ENCODE measurements at regions not wholly inside any gene's neighbourhood (a gene's known extent, or its start where the extent isn't known, plus 50 kb on each side); places are given as distances from the start of the nearest gene placed in this dataset.

GRCh38 chr5:143494162-143494561, 90.7 kb upstream of the NR3C1 start:
- no peak overlapping the region for H3K4me3 ChIP-seq
- no peak overlapping the region for H3K27ac ChIP-seq
- intact Hi-C loops (cut with DNase I; ENCODE audit: low total_unique reads): no loop called here
- no peaks in the 10 kb centered on the region for H3K9me3 ChIP-seq
- no peak for DNase-seq
- TF ChIP-seq POLR2A (IDR thresholded peaks at IDR 0.05) (no peak), CTCF (IDR thresholded peaks at IDR 0.05) (no peak)
- no peaks in the 10 kb centered on the region for H3K27me3 ChIP-seq
- no peaks in the 10 kb centered on the region for H3K4me1 ChIP-seq
- no peaks in the 10 kb centered on the region for H3K36me3 ChIP-seq

- intact Hi-C loops (cut with DNase I; ENCODE audit: low total_unique reads): no loop called here
Observed at GRCh38 chr5:143492783-143493182, 89.3 kb upstream of the NR3C1 start.

GRCh38 chr5:143491646-143492045, 88.2 kb upstream of the NR3C1 start:
- H3K4me3 ChIP-seq: no peak overlapping the region
- no peak overlapping the region for H3K27ac ChIP-seq
- no peaks in the 10 kb centered on the region for H3K4me1 ChIP-seq
- H3K9me3 ChIP-seq: no peaks in the 10 kb centered on the region
- intact Hi-C loops (cut with DNase I; ENCODE audit: low total_unique reads): no loop called here
- DNase-seq: no peak
- TF ChIP-seq POLR2A (IDR thresholded peaks at IDR 0.05) (no peak), CTCF (IDR thresholded peaks at IDR 0.05) (no peak)
- H3K27me3 ChIP-seq: no peaks in the 10 kb centered on the region
- no peaks in the 10 kb centered on the region for H3K36me3 ChIP-seq

More at GRCh38 chr5:143492783-143493182, 89.3 kb upstream of the NR3C1 start:
- Histone ChIP-seq H3K36me3 (no peaks in the 10 kb centered on the region), H3K27me3 (no peaks in the 10 kb centered on the region), H3K9me3 (no peaks in the 10 kb centered on the region), H3K4me1 (no peaks in the 10 kb centered on the region), H3K27ac (no peak overlapping the region), H3K4me3 (no peak overlapping the region)
- no peak for DNase-seq
- TF ChIP-seq CTCF (IDR thresholded peaks at IDR 0.05): no peak
- no peak for TF ChIP-seq POLR2A (IDR thresholded peaks at IDR 0.05)

DNA sequence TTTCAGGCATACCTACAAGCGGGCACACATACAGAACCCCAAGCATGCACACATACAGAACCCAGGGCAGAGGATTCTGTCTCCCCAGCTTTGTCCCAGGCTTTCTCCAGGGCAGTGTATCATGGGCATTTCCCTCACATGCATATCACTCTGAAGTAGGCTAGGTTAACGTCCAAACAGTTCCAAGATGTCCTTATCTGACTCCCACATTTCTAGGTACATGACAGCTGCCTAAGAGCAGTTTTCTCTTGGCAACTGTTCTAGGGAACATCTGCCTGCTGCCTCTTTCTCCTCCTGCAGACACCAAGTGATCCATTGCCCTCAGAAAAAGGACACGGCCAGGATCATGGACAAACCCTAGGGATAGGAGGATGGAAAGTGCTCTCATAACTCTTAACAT, 84.9 kb upstream of the NR3C1 start:
- TF ChIP-seq CTCF (IDR thresholded peaks at IDR 0.05) (no peak), POLR2A (IDR thresholded peaks at IDR 0.05) (no peak)
- no peak overlapping the region for H3K4me3 ChIP-seq
- no peaks in the 10 kb centered on the region for H3K9me3 ChIP-seq
- no peak overlapping the region for H3K27ac ChIP-seq
- H3K27me3 ChIP-seq: no peaks in the 10 kb centered on the region
- H3K4me1 ChIP-seq: no peaks in the 10 kb centered on the region
- DNase-seq: no peak
- intact Hi-C loops (cut with DNase I; ENCODE audit: low total_unique reads): no loop called here
- no peaks in the 10 kb centered on the region for H3K36me3 ChIP-seq

DNA sequence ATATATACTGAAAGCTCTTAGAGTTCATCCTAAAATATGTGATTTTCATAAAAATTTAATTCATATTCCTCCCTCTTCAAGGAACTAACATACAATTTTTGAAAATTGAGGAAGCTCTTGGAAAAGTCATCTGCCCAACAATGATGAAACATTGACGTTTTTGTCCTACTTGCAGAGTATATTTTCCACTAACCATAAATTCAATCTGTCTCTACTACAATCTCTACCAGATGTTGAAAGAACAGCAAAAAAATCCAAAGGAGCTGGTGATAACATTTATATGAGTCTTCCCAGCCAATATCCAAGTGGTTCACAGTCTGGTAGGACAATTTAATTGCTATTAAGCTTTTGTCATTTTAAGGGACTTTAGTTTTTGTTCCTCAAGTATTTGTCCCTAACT, 81.1 kb upstream of the NR3C1 start:
- intact Hi-C loops (cut with DNase I; ENCODE audit: low total_unique reads): no loop called here
- Histone ChIP-seq H3K9me3 (no peaks in the 10 kb centered on the region), H3K27ac (no peak overlapping the region), H3K27me3 (no peaks in the 10 kb centered on the region), H3K4me3 (no peak overlapping the region), H3K4me1 (no peaks in the 10 kb centered on the region), H3K36me3 (no peaks in the 10 kb centered on the region)
- TF ChIP-seq POLR2A (IDR thresholded peaks at IDR 0.05) (no peak), CTCF (IDR thresholded peaks at IDR 0.05) (no peak)
- DNase-seq: no peak

Measured in uterus (tissue), 3 donors.